SK-N-SH (cell line): ENCODE measurements at regions not wholly inside any gene's neighbourhood (a gene's known extent, or its start where the extent isn't known, plus 50 kb on each side); places are given as distances from the start of the nearest gene placed in this dataset.
"Not testable (repeated sequence)": the region's sequence is repeated elsewhere in the genome, so short reads cannot be mapped to it uniquely, and the experiment has no call there.

Experiments used
- CTCF ChIA-PET: fragments of 300-600, 350-600 bp; formaldehyde crosslinking; extraction: SDS; loops from one replicate; lab custom pipeline; 2021; lab: Yijun Ruan, JAX
- POLR2A ChIA-PET: fragments of 350-600 bp; sonication (Branson Sonifier 250); formaldehyde crosslinking; extraction: SDS; loops from one replicate; lab custom pipeline; 2020; ENCODE audit warnings: antibody characterized with exemption, inconsistent platforms; lab: Yijun Ruan, JAX
- DNase-seq: peaks from one replicate; pipeline ENCODE4 v3.0.0; 2012
- H2AFZ ChIP-seq: fragments of 200-600 bp; sonication (generic); 2 replicates; pipeline ENCODE4 v1.8.1; 2016; ENCODE audit warnings: antibody characterized with exemption, mild to moderate bottlenecking, low read depth
- H3F3A ChIP-seq: fragments of 200-600 bp; sonication (generic); replicated peaks from 2 replicates; pipeline ENCODE3; 2016; ENCODE audit warnings: antibody characterized with exemption, mild to moderate bottlenecking; ENCODE audit not compliant: insufficient read depth
- H3K27ac ChIP-seq, 2 experiments: fragments of 200-500 bp in 1 of 2; fragments of 200-600 bp in 1 of 2; sonication (Bioruptor generic) in 1 of 2; sonication (generic), shearing (Covaris generic) in 1 of 2; 2 replicates each; pipeline versions ENCODE4 v1.5.1 to v1.6.1; 2014 to 2016; ENCODE audit warnings: low read depth in 2 of 2, inconsistent platforms in 1 of 2, low read length in 1 of 2, mild to moderate bottlenecking in 1 of 2, mixed read lengths in 1 of 2
- H3K27me3 ChIP-seq: fragments of 200-600 bp; sonication (generic), shearing (Covaris generic); 2 replicates; pipeline ENCODE4 v1.6.1; 2016; ENCODE audit warnings: mixed run types; ENCODE audit not compliant: insufficient read depth
- H3K36me3 ChIP-seq, 2 experiments: fragments of 200-500 bp in 1 of 2; fragments of 200-600 bp in 1 of 2; sonication (Bioruptor generic) in 1 of 2; sonication (generic) in 1 of 2; replicated peaks in 1 of 2; 2 replicates each; pipeline versions ENCODE3 to v1.5.1; 2014 to 2016; ENCODE audit warnings: low read length in 1 of 2, mild to moderate bottlenecking in 1 of 2; ENCODE audit not compliant: insufficient read depth in 2 of 2, control insufficient read depth in 1 of 2
- H3K4me1 ChIP-seq, 2 experiments: fragments of 200-500 bp in 1 of 2; fragments of 200-600 bp in 1 of 2; sonication (Bioruptor generic) in 1 of 2; sonication (generic), shearing (Covaris generic) in 1 of 2; 2 replicates each; pipeline versions ENCODE4 v1.5.1 to v1.6.1; 2014 to 2016; ENCODE audit warnings: low read depth in 1 of 2, low read length in 1 of 2, mixed run types in 1 of 2; ENCODE audit not compliant: insufficient read depth in 2 of 2, control insufficient read depth in 1 of 2
- H3K4me2 ChIP-seq: fragments of 200-600 bp; sonication (generic), shearing (Covaris generic); 2 replicates; pipeline ENCODE4 v1.6.1; 2017; ENCODE audit warnings: mixed run types
- H3K4me3 ChIP-seq, 2 experiments: fragments of 200-500 bp in 1 of 2; fragments of 200-600 bp in 1 of 2; sonication (Bioruptor generic) in 1 of 2; sonication (generic), shearing (Covaris generic) in 1 of 2; 2 replicates each; pipeline versions ENCODE4 v1.5.1 to v1.8.1; 2014 to 2016; ENCODE audit warnings: low read depth in 2 of 2, inconsistent platforms in 1 of 2, low read length in 1 of 2, mild to moderate bottlenecking in 1 of 2, mixed read lengths in 1 of 2, moderate library complexity in 1 of 2
- H3K79me2 ChIP-seq: fragments of 200-600 bp; sonication (generic); 2 replicates; pipeline ENCODE4 v1.8.1; 2017; ENCODE audit warnings: mild to moderate bottlenecking; ENCODE audit not compliant: insufficient read depth
- H3K9ac ChIP-seq: fragments of 200-600 bp; sonication (generic); 2 replicates; pipeline ENCODE4 v1.6.1; 2017; ENCODE audit warnings: mixed run types
- H3K9me2 ChIP-seq: fragments of 200-600 bp; sonication (generic); 2 replicates; pipeline ENCODE4 v1.6.1; 2017; ENCODE audit warnings: mixed run types
- H3K9me3 ChIP-seq: fragments of 200-600 bp; sonication (generic); 2 replicates; pipeline ENCODE4 v1.6.1; 2017; ENCODE audit warnings: mixed run types, mild to moderate bottlenecking, moderate library complexity
- H4K20me1 ChIP-seq: fragments of 200-600 bp; sonication (generic); 2 replicates; pipeline ENCODE4 v1.6.1; 2017; ENCODE audit warnings: mild to moderate bottlenecking, mixed run types; ENCODE audit not compliant: insufficient read depth
- ELF1 ChIP-seq: IDR thresholded peaks from 2 replicates; pipeline ENCODE4 v1.4.0; 2012
- EP300 ChIP-seq, 2 experiments: IDR thresholded peaks; 2 replicates each; pipeline versions ENCODE4 v1.4.0 to v1.6.1; 2012; ENCODE audit warnings: borderline replicate concordance in 1 of 2, low read depth in 1 of 2, low read length in 1 of 2
- EZH2phosphoT487 ChIP-seq: fragments of 200-600 bp; sonication (generic); IDR thresholded peaks from 2 replicates; pipeline ENCODE4 v1.6.1; 2017; ENCODE audit warnings: low read depth, mixed run types, mild to moderate bottlenecking, antibody characterized with exemption, moderate library complexity, borderline replicate concordance
- FOXM1 ChIP-seq: IDR thresholded peaks from 2 replicates; pipeline ENCODE4 v1.4.0; 2012; ENCODE audit warnings: low read depth, mild to moderate bottlenecking
- GATA2 ChIP-seq: sonication (generic); formaldehyde crosslinking; IDR thresholded peaks from 2 replicates; pipeline ENCODE4 v1.5.0; 2020; ENCODE audit warnings: mild to moderate bottlenecking, missing genetic modification reagents
- JUND ChIP-seq: IDR thresholded peaks from 2 replicates; pipeline ENCODE4 v1.4.0; 2012
- MEF2A ChIP-seq: IDR thresholded peaks from 2 replicates; pipeline ENCODE4 v1.4.0; 2012; ENCODE audit warnings: low read depth, borderline replicate concordance
- NFIC ChIP-seq: IDR thresholded peaks from 2 replicates; pipeline ENCODE4 v1.4.0; 2012; ENCODE audit warnings: borderline replicate concordance
- NRF1 ChIP-seq: IDR thresholded peaks from 2 replicates; pipeline ENCODE4 v1.6.1; 2012; ENCODE audit warnings: low read depth, mild to moderate bottlenecking, low read length
- RCOR1 ChIP-seq: fragments of 150-350 bp; IDR thresholded peaks from 2 replicates; pipeline ENCODE4 v1.6.1; 2017; ENCODE audit warnings: antibody characterized with exemption, low read length
- SIN3A ChIP-seq: IDR thresholded peaks from 2 replicates; pipeline ENCODE4 v1.6.1; 2012; ENCODE audit warnings: low read depth, mild to moderate bottlenecking, low read length, moderate library complexity, borderline replicate concordance
- TCF12 ChIP-seq: IDR thresholded peaks from 2 replicates; pipeline ENCODE4 v1.4.0; 2012
- TEAD4 ChIP-seq: IDR thresholded peaks from 2 replicates; pipeline ENCODE4 v1.4.0; 2012; ENCODE audit warnings: mild to moderate bottlenecking, borderline replicate concordance; ENCODE audit not compliant: insufficient read depth
- ZBTB33 ChIP-seq: IDR thresholded peaks from 2 replicates; pipeline ENCODE4 v1.4.0; 2012; ENCODE audit warnings: low read depth, borderline replicate concordance
- WGBS: methylation state at CpG from one replicate; pipeline ENCODE4 v1.1.6; 2017; ENCODE audit warnings: low lambda C conversion rate; 5-methylcytosine and 5-hydroxymethylcytosine counted together

GRCh38 chr1:30660241-30660640 lies 63.1 kb downstream of the MATN1 start:
- H4K20me1 ChIP-seq, result no peaks in the 10 kb centered on the region
- 58% methylated on average over 8 of the region's 8 CpGs for WGBS
- ChIA-PET CTCF (interaction anchor here (0.9 kb wide), 1 partner anchor 20 kb away, joined by 3 read pairs; no protein-coding TSS in a partner anchor), POLR2A (no interaction called here)
- H3K4me1 ChIP-seq, result peaks cover 0 to 3% of the 10 kb centered on the region in 2 experiments; a peak in 1 of 4 replicates
- DNase-seq, result no peak
- no peaks in the 10 kb centered on the region for H3K9me2 ChIP-seq
- no peaks in the 10 kb centered on the region for H3K9me3 ChIP-seq
- H3K4me2 ChIP-seq, result no peak overlapping the region
- H3K9ac ChIP-seq, result no peak overlapping the region
- no peak for TF ChIP-seq EZH2phosphoT487
- no peak for TF ChIP-seq MEF2A
- TF ChIP-seq TCF12, result no peak
- no peak for TF ChIP-seq RCOR1
- TF ChIP-seq SIN3A, result no peak
- TF ChIP-seq NFIC, result no peak
- TF ChIP-seq, all 33 proteins: peak for 0
- H3K27me3 ChIP-seq, result no peaks in the 10 kb centered on the region
- no peaks in the 10 kb centered on the region for H3K79me2 ChIP-seq
- no peaks in the 10 kb centered on the region for H3F3A ChIP-seq
- H3K27ac ChIP-seq, result no peak overlapping the region
- H3K36me3 ChIP-seq, result no peaks in the 10 kb centered on the region
- H2AFZ ChIP-seq, result no peak overlapping the region
- H3K4me3 ChIP-seq, result no peak overlapping the region

- Histone ChIP-seq H2AFZ (no peak overlapping the region), H3K4me3 (no peak overlapping the region), H3K9me3 (no peaks in the 10 kb centered on the region), H3K4me1 (no peaks in the 10 kb centered on the region; a peak in 1 of 4 replicates), H3K36me3 (no peaks in the 10 kb centered on the region), H3K79me2 (no peaks in the 10 kb centered on the region), H3K27me3 (no peaks in the 10 kb centered on the region), H3K9me2 (no peaks in the 10 kb centered on the region), H3F3A (no peaks in the 10 kb centered on the region), H3K4me2 (no peak overlapping the region), H3K27ac (no peak overlapping the region), H4K20me1 (no peaks in the 10 kb centered on the region), H3K9ac (no peak overlapping the region)
- 60% methylated on average over 7 of the region's 8 CpGs for WGBS
- ChIA-PET POLR2A (no interaction called here), CTCF (interaction anchor here (0.9 to 1.0 kb wide), 2 partner anchors 20 to 279 kb away, joined by 3 read pairs; no protein-coding TSS in a partner anchor)
- TF ChIP-seq ZBTB33 (no peak), NFIC (no peak), NRF1 (no peak), SIN3A (no peak), FOXM1 (no peak), TEAD4 (no peak), GATA2 (CRISPR knock-in tag) (no peak), EP300 (IDR thresholded peaks at IDR 0.05; ENCODE audit: borderline replicate concordance in 1 of 2, low read depth in 1 of 2, low read length in 1 of 2) (no peak), JUND (no peak), ELF1 (no peak)
- no peak for DNase-seq
These were observed 63.7 kb downstream of the MATN1 start for GRCh38 chr1:30659702-30660101.

- H3K4me3 ChIP-seq, H3K9me3 ChIP-seq, H3F3A ChIP-seq, DNase-seq, POLR2A ChIA-PET, H3K79me2 ChIP-seq, H4K20me1 ChIP-seq, H3K27ac ChIP-seq, CTCF ChIA-PET, H3K4me2 ChIP-seq, H3K27me3 ChIP-seq, H3K36me3 ChIP-seq, H2AFZ ChIP-seq, H3K9ac ChIP-seq, H3K4me1 ChIP-seq, H3K9me2 ChIP-seq: not testable (repeated sequence)
- WGBS, result 50% methylated on average over 4 of the region's 4 CpGs
These were observed 65.0 kb downstream of the MATN1 start for GRCh38 chr1:30658375-30658774.
